ENCODE measurements at regions not wholly inside any gene's neighbourhood (a gene's known extent, or its start where the extent isn't known, plus 50 kb on each side); places are given as distances from the start of the nearest gene placed in this dataset.
"Not testable (repeated sequence)": the region's sequence is repeated elsewhere in the genome, so short reads cannot be mapped to it uniquely, and the experiment has no call there.

DNA sequence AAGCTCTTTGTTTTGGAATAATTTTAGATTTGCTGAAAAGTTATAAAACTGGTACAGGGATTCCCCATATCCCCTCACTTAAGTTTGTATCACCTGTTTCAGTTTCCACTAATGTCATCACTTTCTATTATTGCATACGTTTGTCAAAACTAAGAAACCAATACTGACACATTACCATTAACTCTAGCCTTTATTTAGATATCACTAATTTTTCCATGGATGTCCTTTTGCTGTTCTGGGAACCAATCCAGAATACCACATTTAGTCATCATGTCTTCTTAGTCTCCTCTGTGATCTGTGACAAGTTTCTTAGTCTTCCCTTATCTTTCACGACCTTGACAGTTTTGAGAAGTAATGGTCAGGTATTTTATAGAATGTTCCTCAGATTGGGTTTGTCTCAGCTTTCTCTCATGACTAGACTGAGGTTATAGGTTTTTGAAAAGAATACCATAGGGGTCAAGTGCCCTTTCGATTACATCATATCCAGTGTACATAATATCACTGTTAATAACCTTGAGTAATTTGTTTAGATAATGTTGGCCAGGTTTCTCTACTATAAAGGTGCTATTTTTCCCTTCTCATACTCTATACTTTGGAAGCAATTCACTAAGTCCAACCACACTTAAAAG, 51.9 kb upstream of the NMUR2 start:
- no peak for DNase-seq
- in situ Hi-C loops (cut with HindIII; ENCODE audit: low pct_ligation_motif_present, low pct_unique_long_range_greater_than_20kb, low sequenced_read_pairs) = no loop called here

DNA sequence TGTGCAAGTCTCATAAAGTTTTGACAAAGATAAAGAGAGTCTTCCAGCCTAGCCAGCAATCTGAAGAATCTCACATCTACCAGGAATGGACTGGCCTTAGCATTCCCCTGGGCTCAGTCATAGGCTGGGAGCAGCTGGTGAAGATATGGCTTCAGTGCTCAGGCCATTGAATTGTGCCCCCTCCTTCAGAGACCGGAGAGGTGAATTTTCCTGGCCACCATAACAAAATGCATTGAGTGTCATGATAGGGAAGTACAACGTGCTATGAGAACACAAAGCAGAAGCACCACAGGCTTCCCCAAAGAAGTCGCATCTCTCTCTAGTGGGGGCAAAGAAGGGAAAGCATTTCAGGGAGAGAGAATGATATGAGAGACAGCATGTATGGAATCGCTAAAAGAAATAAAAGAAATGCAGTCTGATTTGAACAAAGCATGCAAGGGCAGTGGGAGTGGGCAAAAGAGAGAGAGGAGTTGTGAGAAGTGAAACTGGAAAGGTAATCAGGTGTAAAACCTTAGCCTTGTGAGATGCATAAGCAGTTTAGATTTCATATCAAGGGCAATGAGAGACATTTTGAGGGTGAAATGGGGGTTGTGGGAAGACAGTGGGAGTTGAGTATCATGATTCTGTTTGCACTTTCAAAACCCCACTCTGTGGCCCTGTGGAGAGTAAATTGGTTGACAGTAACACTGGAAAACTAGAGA, 57.1 kb upstream of the NMUR2 start:
- no peak for DNase-seq
- in situ Hi-C loops (cut with HindIII; ENCODE audit: low pct_ligation_motif_present, low pct_unique_long_range_greater_than_20kb, low sequenced_read_pairs) = no loop called here

DNA sequence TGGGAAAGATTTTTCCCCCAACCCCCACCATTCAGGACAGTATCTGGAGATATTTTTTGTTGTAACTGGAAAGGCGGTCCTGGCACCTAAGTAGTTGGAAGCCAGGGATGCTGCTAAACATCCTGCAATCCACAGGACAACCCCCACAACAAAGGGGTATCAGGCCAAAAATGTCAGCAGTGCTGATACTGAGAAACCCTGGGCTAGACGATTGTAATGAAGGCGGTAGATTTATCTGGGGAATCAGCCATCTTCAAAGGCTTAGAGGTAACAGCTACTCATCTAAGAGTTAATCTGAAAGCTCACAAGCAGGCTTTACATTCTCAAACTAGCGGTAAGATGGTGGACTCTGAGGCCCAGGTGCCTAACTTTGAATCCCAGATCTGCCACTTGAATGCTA, 59.0 kb upstream of the NMUR2 start:
- no peak for DNase-seq
- in situ Hi-C loops (cut with HindIII; ENCODE audit: low pct_ligation_motif_present, low pct_unique_long_range_greater_than_20kb, low sequenced_read_pairs) = no loop called here

DNA sequence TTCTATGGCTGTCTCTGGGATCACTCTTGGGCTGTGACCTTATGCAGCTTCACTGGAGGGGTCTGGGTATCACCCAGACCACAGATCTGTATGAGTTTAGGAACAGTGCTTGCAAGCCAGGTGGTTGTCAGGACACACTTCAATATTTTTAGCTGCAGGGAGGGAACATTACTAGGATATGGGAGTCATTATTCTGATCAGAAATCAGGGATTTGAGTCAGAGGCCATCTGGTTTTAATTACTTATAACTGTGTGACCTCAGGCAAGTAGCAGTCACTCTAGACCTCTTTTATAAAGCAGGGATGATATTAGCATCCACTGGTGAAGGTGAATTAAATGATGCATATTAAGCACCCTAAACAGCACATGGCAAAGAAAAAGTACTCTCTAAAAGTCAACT, 60.1 kb upstream of the NMUR2 start:
- DNase-seq = no peak

DNA sequence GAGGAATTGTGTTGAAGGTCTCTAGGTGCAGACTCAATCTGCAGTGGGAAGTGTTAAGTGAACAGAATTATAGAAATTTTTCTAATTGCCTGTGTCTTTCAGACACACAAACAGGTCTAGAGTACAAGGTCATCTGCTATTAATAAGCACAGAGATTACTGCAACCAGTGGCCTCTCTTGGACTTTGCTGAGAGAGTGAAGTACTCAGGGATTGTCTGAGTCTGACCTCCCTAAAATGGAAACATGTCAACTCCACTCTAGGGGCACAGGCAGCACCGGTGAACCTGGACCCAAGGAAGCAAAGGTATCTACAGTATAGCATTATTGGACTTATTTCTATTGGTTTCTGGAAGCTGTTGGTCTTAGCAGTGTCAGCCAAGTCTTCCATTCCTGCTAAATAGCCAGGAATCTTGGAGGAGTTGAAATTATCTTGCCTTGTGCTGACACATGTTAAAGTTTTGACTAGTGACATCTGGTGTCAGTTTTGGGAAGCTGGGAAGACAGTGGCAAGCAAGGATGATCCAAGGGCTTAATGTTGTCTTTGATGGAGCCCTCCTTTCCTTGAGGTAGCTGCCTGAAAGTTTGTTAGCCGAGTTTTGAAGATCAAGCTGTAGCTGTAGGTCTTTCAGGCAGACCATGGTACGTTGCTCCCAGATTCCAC, 61.1 kb upstream of the NMUR2 start:
- in situ Hi-C loops (cut with HindIII; ENCODE audit: low pct_ligation_motif_present, low pct_unique_long_range_greater_than_20kb, low sequenced_read_pairs) = no loop called here

More for the DNA sequence above, 60.1 kb upstream of the NMUR2 start:
- in situ Hi-C loops (cut with HindIII; ENCODE audit: low pct_ligation_motif_present, low pct_unique_long_range_greater_than_20kb, low sequenced_read_pairs) = no loop called here

DNA sequence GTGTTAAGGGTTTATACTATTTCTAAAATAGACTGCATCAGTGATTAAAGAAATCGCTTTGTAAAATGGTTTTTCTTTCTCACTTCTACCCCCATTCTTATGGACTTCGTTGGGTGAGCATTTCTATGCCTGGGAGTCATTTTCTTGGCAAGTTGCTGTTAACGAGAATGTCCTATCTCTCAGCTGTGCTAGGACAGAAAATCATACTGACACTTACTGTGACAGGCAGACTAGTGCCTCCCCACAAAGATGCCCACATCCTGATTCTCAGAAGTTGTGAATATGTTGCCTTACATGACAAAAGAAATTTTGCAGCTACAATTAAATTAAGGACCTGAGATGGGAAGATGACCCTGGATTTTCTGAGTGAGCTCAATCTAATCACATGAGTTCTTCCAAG, 65.1 kb upstream of the NMUR2 start:
- DNase-seq = no peak
- in situ Hi-C loops (cut with HindIII; ENCODE audit: low pct_ligation_motif_present, low pct_unique_long_range_greater_than_20kb, low sequenced_read_pairs) = no loop called here

More for the DNA sequence above, 61.1 kb upstream of the NMUR2 start:
- no peak for DNase-seq

DNA sequence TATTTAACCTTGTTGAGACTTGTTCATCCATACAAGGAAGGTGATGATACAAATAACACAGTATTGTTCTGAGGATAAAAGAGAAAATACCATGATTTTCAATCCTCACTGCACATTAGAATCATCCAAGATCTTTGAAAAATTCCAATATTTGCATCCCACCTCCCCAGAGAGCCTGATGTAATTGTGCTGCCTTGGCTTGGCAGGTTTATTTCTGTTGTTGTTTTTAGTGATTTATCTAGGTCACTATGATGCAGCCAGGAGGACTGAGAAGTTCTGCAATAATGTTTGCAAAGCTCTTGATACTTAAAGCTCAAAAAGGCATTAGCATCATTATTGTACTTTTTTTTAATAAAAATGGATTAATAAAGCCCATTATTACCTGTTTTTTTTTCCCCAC, 67.0 kb upstream of the NMUR2 start:
- in situ Hi-C loops (cut with HindIII; ENCODE audit: low pct_ligation_motif_present, low pct_unique_long_range_greater_than_20kb, low sequenced_read_pairs) = no loop called here
- DNase-seq = no peak

DNA sequence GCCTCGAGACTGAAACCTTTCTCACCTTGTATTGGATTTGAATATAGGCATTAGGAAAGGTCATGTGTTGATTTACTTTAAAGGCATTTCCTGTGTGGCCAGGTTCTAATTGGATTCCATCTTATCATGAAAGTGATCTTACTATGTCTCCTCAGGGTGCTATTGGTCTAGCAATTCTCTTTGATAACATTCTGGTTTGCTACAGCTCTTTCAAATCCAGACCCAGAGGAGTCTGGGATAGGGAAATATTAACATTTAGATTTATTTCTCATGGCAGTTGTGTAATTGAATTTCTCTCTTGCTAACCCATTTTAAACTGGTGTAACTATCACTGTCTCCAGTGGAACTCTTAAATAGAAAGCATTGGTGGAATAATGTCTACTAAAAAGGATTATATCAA, 69.9 kb upstream of the NMUR2 start:
- no peak for DNase-seq
- in situ Hi-C loops (cut with HindIII; ENCODE audit: low pct_ligation_motif_present, low pct_unique_long_range_greater_than_20kb, low sequenced_read_pairs) = no loop called here

DNA sequence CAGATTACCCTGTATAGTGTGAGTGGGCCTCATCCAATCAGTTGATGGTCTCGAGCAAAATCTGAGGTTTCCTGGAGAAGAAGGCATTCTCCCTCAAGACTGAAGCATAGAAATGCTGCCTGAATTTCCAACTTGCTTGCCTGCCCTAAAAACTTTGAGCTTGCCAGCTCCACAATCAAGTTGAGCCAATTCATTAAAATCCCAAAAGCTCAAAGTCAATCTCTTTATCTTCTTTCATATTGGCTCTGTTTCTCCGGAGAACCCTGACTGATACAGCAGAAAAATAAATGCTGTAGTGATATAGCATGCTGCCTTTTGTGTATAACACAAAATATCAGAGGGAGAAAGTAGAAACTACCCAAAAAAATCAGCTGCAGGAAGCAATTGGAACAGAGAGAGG, 72.5 kb upstream of the NMUR2 start:
- in situ Hi-C loops (cut with HindIII; ENCODE audit: low pct_ligation_motif_present, low pct_unique_long_range_greater_than_20kb, low sequenced_read_pairs) = no loop called here
- DNase-seq = no peak

DNA sequence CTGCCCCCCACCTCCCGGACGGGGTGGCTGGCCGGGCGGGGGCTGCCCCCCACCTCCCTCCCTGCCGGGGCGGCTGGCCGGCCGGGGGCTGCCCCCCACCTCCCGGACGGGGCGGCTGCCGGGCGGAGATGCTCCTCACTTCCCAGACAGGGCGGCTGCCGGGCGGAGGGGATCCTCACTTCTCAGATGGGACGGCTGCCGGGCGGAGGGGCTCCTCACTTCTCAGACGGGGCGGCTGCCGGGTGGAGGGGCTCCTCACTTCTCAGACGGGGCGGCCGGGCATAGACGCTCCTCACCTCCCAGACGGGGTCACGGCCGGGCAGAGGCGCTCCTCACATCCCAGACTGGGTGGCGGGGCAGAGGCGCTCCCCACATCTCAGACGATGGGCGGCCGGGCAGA, 74.8 kb upstream of the NMUR2 start:
- DNase-seq; in situ Hi-C loops (cut with HindIII; ENCODE audit: low pct_ligation_motif_present, low pct_unique_long_range_greater_than_20kb, low sequenced_read_pairs): not testable (repeated sequence)

DNA sequence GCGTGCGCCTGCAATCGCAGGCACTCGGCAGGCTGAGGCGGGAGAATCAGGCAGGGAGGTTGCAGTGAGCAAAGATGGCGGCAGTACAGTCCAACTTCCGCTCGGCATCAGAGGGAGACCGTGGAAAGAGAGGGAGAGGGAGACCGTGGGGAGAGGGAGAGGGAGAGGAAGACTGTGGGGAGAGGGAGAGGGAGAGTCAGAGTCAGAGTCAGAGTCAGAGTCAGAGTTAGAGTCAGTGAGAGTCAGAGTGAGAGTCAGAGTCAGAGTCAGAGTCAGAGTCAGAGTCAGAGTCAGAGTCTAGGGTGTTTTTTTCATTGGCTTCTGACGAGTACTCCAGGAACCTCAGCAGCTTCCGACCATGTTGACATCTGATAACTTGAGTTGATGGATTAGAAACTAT, 75.6 kb upstream of the NMUR2 start:
- in situ Hi-C loops (cut with HindIII; ENCODE audit: low pct_ligation_motif_present, low pct_unique_long_range_greater_than_20kb, low sequenced_read_pairs); DNase-seq: not testable (repeated sequence)

DNA sequence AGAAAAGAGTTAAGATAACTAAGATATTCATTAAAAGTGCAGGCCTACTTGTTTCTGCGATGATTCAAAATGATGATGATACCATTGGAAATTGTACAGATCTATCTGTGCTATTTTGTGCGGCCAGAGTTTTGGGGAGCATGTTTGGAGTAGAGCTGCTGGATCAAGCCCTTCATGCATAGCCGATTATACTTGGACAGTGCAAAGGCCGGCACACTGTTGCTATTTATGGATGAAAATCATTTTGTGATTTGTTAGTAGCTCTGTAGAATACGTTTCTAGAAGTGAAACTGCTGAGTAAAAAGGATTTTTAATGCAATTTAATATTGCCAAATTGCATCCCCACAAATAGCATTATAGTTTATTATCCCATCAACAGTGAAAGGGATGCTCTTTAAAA, 82.1 kb upstream of the NMUR2 start:
- no peak for DNase-seq
- in situ Hi-C loops (cut with HindIII; ENCODE audit: low pct_ligation_motif_present, low pct_unique_long_range_greater_than_20kb, low sequenced_read_pairs) = no loop called here

DNA sequence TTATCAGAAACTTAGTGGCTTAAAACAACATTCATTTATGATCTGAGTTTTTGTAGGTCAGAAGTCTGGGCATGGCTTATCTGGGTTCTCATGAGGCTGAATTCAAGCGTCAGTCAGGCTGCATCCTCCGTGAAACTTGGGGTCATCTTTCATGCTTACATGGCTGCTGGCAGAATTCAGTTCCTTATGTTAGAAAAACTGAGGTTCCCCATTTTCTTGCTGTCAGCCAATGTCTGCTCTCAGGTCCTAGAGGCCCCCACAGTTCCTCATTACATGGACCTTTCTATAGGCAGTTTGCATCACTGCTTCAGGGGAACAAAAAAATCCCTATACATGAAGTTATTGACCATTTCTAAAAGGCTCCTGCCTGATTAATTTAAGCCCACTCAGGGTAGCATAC, 83.8 kb upstream of the NMUR2 start:
- in situ Hi-C loops (cut with HindIII; ENCODE audit: low pct_ligation_motif_present, low pct_unique_long_range_greater_than_20kb, low sequenced_read_pairs) = no loop called here
- DNase-seq = no peak

DNA sequence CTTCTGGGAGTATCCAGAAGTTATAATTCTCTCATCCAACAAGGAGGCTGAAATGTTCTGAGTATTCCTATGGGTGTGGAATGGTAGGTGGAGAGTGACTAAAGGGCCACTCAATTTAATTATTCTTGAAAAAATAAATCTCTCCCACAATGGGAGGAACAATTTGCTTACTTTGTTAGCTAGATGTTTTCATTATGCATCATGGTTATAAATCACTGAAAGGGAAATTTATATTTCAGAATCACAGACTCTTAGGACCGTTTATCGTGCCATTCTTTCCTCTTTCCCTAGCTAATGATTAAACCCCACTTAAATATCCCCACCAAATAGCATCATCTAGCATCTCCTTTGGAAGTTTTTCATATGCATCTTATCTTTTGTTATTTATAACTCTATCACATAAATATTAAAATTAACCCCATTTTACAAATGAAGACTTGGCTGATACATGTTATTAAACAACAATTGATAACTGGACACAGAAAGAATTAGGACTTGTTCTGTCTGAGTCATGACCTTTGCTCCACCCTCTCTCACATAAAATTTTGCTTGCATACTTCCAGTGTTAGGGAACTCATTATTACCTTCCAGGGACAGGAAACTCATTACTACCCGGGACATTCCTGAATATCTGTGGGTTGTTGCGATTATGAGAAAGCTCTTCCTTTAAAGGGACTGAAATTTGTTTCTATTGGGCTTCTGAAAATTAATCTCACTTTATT, 94.9 kb upstream of the NMUR2 start:
- in situ Hi-C loops (cut with HindIII; ENCODE audit: low pct_ligation_motif_present, low pct_unique_long_range_greater_than_20kb, low sequenced_read_pairs) = no loop called here
- no peak for DNase-seq

DNA sequence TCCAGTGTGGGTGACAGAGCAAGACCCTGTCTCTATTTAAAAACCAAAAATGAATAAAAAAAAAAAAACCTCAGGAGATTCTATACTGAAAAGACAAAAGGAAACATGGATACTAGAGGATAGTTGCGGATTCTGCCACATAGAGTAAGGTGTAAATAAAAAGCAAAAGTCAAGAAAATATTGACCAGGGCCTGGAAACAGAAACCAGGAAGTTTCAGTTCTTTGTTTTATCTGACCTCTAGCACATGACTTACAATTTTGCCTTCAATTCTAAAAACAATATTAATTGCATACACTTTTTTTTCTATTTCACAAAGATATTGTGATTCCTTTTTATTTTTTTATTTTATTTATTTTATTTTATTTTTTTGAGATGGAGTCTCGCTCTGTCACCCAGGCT, 96.2 kb upstream of the NMUR2 start:
- no peak for DNase-seq
- in situ Hi-C loops (cut with HindIII; ENCODE audit: low pct_ligation_motif_present, low pct_unique_long_range_greater_than_20kb, low sequenced_read_pairs) = no loop called here

DNA sequence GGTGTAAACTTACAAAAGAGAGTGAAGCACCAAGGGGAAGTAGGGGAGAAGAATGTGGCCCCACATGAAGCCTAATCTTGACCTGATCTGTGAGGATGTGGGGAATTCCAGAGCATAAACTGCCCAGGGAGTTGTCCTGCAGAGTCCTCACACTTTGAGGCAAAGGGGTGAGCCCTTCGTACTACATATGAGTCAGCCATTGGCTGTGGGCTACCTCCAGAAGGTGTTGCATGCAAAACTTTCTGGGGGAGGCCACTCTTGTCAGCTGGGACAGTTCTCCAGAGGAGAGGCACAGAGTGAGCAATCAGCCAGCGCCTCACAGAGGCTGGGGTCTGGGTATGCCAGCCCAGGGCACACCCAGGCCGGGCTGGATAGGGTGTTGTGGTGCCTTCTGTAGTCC, 98.1 kb upstream of the NMUR2 start:
- in situ Hi-C loops (cut with HindIII; ENCODE audit: low pct_ligation_motif_present, low pct_unique_long_range_greater_than_20kb, low sequenced_read_pairs) = no loop called here
- no peak for DNase-seq

DNA sequence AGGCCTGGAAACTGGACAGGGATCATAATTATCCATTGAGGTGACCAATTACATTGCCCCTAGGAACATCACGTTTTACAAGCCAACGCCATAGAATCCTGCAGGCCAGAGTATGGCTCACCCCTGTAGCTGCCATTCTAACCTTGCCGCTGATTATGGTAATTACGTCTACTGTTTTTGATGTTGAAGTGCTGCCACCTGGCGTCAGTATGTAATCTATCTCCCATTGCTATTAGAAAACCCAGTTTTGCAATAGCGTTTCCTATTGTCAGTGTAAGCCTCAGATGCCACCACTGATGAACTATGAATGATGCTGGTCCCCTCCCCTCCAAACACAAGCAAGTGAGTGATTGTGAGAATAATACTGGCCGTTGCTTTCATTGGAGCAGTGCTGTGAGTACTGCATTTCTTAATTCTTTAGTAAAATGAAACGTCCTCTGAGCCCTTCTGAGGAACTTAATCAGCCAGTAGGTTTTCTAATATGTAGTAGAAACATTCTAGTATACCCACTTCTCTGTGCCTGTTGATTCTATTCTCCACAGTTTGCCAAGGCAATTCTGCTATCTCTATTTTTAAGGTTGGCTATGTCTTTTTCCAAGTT, 100.5 kb upstream of the NMUR2 start:
- DNase-seq = peak; percentile 41
- in situ Hi-C loops (cut with HindIII; ENCODE audit: low pct_ligation_motif_present, low pct_unique_long_range_greater_than_20kb, low sequenced_read_pairs) = no loop called here

DNA sequence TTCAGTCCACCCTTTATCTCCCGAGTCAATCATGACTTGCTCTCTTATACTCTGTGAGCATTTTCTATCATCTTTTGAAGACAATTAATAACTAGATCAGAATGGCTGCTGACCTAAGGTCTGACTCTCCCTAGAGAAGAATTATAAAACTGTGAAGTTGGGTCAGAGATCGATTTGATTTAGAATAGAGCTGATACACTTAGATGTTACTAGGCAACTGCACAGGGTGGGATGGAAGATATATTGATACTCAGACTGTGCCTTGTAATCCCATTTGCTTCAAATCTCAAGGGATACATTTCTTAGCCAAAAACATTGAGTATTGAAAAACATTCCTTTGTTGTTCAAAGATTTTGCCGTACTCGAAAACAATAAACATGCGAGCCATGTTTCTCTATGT, 106.0 kb upstream of the NMUR2 start:
- in situ Hi-C loops (cut with HindIII; ENCODE audit: low pct_ligation_motif_present, low pct_unique_long_range_greater_than_20kb, low sequenced_read_pairs) = no loop called here
- DNase-seq = no peak

DNA sequence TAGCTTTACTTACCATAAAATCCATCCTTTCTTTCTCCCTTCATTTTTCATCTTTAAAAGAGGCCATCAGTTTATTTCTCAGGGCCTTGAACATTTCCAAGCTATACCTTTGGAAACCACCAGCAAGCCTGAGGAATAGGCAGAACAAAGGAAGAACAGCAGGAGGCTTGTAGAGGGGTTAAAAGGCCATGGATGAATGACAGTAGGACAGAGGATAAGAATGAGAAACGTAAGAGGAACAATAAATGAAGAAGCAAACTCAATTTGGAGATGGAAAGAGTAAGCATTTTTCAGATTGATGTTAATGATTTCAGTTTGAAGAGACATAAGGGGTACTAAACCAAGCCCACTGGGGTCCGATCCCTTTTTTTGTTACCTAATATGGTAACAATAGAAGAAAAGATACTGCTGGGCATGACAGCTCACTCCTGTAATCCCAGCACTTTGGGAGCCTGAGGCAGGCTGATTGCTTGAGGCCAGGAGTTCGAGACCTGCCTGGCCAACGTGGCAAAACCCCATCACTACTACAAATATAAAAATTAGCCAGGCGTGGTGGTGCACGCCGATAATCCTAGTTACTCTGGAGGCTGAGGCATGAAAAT, 106.6 kb upstream of the NMUR2 start:
- in situ Hi-C loops (cut with HindIII; ENCODE audit: low pct_ligation_motif_present, low pct_unique_long_range_greater_than_20kb, low sequenced_read_pairs) = no loop called here
- DNase-seq = no peak
